ENCODE measurements at regions not wholly inside any gene's neighbourhood (a gene's known extent, or its start where the extent isn't known, plus 50 kb on each side); places are given as distances from the start of the nearest gene placed in this dataset.

DNA sequence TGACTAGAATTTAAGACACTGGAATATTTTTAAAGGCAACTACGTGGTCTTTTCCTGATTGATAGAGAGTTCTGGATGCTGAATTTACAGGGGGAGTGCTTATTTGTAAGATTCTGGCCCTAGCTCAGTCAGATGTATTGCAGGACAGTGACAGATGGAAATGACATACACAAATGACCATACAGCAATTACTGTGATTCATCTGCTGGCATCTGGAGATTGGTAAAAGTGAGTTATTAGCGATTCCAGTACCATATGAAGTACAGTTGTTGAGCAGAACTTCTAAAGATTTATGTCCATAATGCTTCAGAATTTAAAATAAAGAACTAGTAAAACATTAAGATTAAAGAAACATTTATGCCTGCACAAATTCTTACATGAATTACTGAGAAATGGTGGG lies 243.2 kb downstream of the CRPPA start:
- Histone ChIP-seq H3K9me3 (no peaks in the 10 kb centered on the region), H3K36me3 (no peaks in the 10 kb centered on the region), H3K4me3 (no peak overlapping the region), H3K4me1 (no peaks in the 10 kb centered on the region), H3K27me3 (no peaks in the 10 kb centered on the region), H3K27ac (no peak overlapping the region)
- TF ChIP-seq, protein P1, sequence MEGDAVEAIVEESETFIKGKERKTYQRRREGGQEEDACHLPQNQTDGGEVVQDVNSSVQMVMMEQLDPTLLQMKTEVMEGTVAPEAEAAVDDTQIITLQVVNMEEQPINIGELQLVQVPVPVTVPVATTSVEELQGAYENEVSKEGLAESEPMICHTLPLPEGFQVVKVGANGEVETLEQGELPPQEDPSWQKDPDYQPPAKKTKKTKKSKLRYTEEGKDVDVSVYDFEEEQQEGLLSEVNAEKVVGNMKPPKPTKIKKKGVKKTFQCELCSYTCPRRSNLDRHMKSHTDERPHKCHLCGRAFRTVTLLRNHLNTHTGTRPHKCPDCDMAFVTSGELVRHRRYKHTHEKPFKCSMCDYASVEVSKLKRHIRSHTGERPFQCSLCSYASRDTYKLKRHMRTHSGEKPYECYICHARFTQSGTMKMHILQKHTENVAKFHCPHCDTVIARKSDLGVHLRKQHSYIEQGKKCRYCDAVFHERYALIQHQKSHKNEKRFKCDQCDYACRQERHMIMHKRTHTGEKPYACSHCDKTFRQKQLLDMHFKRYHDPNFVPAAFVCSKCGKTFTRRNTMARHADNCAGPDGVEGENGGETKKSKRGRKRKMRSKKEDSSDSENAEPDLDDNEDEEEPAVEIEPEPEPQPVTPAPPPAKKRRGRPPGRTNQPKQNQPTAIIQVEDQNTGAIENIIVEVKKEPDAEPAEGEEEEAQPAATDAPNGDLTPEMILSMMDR (IDR thresholded peaks at IDR 0.05) = no peak
- no peak for TF ChIP-seq POLR2A (IDR thresholded peaks at IDR 0.05)
- no peak for DNase-seq

DNA sequence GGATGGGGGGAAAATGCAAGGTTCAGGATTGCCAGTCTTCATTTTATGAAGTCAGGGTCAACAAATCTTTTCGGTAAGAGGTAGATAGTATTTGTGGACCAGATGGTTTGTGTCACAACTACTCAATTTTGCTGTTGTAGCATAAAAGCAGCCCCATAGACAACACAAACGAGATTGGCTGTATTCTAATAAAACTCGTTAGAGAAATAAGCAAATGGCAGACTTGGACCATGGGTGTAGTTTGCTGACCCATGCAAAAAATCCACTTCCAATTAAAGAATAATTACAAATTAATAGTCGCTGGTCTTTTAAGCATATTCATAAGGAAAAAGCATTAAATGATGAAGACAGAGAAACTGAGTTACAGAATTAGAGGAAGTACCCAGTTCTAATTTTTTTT lies 247.1 kb downstream of the CRPPA start:
- H3K27ac ChIP-seq = no peak overlapping the region
- TF ChIP-seq, protein P1 (IDR thresholded peaks at IDR 0.05) = no peak
- TF ChIP-seq POLR2A (IDR thresholded peaks at IDR 0.05) = no peak

DNA sequence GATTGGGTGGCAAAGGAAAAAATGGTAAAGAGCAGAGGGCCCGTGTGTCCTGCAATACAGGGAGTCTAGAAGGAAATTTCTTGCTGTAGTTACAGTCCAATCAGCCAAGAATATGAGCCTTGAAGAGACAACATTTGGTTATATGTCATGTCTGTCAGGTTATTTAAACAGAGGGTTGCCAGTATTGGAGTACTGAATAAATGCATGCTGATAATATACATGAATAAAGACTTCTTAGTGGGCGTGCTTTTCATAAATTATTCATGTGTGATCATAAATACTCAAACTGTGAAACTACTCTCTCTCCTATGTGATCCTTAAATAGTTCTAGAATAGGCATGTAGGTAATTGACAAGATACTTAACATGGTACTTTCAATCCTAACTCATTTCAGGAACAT lies 249.0 kb downstream of the CRPPA start:
- TF ChIP-seq, protein P1 (IDR thresholded peaks at IDR 0.05) = no peak
- TF ChIP-seq POLR2A (IDR thresholded peaks at IDR 0.05) = no peak
- H3K4me1 ChIP-seq = no peaks in the 10 kb centered on the region
- no peak for DNase-seq
- no peak overlapping the region for H3K4me3 ChIP-seq
- H3K36me3 ChIP-seq = no peaks in the 10 kb centered on the region
- no peaks in the 10 kb centered on the region for H3K27me3 ChIP-seq
- H3K27ac ChIP-seq = no peak overlapping the region
- no peaks in the 10 kb centered on the region for H3K9me3 ChIP-seq

More for the DNA sequence above, 247.1 kb downstream of the CRPPA start:
- Histone ChIP-seq H3K9me3 (no peaks in the 10 kb centered on the region), H3K4me1 (no peaks in the 10 kb centered on the region), H3K4me3 (no peak overlapping the region), H3K36me3 (no peaks in the 10 kb centered on the region), H3K27me3 (no peaks in the 10 kb centered on the region)
- no peak for DNase-seq

DNA sequence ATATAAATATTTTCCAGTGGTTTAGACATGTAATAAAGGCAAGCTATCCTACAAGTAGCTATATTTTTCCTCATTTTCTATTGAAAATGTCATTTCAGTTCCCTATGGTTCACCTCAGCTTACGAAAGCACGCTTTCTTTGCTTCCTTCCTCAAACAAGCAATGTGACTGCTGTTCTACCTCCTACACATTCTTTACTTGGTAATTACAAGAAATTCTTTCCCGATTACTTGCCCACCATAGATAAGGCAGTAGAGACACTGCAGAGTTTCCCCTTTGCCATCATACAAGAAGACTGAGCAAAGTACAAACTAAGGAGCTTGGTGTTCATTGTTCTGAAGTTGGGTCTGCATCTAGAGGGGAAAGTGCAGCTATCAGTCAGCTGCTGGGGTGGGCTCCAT lies 249.4 kb downstream of the CRPPA start:
- Histone ChIP-seq H3K27ac (no peak overlapping the region), H3K4me3 (no peak overlapping the region), H3K4me1 (no peaks in the 10 kb centered on the region), H3K9me3 (no peaks in the 10 kb centered on the region), H3K27me3 (no peaks in the 10 kb centered on the region), H3K36me3 (no peaks in the 10 kb centered on the region)
- DNase-seq = no peak
- TF ChIP-seq, protein P1 (IDR thresholded peaks at IDR 0.05) = no peak
- TF ChIP-seq POLR2A (IDR thresholded peaks at IDR 0.05) = no peak

DNA sequence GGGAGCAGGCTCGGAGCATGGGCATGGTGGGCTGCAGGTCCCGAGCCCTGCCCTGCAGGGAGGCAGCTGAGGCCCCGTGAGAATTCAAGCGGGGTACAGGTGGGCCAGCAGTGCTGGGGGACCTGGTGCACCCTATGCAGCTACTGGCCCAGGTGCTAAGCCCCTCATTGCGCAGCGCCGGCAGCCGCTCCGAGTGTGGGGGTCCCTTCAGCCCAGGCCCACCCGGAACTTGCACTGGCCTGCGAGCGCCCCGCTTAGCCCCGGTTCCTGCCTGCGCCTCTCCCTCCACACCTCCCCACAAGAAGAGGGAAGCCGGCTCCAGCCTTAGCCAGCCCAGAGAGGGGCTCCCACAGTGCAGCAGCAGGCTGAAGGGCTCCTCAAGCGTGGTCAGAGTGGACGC lies 250.7 kb downstream of the CRPPA start:
- DNase-seq = peak in 1 of 3 donors; percentile 33
- Histone ChIP-seq H3K27me3 (no peaks in the 10 kb centered on the region), H3K9me3 (no peaks in the 10 kb centered on the region), H3K27ac (no peak overlapping the region), H3K36me3 (no peaks in the 10 kb centered on the region), H3K4me1 (no peaks in the 10 kb centered on the region), H3K4me3 (no peak overlapping the region)
- TF ChIP-seq POLR2A (IDR thresholded peaks at IDR 0.05) = no peak
- TF ChIP-seq, protein P1 (IDR thresholded peaks at IDR 0.05) = no peak

DNA sequence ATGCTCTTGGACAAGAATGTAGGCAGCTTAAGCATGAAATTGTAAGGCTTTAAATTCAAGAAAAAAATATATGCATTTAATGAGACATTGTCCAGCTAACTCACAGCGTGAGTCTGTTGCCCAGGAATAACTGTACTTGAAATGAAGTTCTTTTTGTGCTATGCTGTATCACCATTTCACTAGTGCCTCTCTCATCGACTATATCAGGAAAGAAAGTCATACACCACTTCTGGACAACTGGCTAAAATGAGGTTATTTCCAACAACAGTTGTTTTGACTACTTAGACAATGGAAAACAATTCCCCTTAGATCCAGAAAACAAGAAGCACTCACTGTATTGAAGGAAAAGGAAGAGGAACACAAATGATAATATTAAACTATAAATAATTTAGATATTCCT lies 251.8 kb downstream of the CRPPA start:
- Histone ChIP-seq H3K9me3 (no peaks in the 10 kb centered on the region), H3K27ac (no peak overlapping the region), H3K27me3 (no peaks in the 10 kb centered on the region), H3K36me3 (no peaks in the 10 kb centered on the region), H3K4me3 (no peak overlapping the region), H3K4me1 (no peaks in the 10 kb centered on the region)
- TF ChIP-seq, protein P1 (IDR thresholded peaks at IDR 0.05) = no peak
- no peak for TF ChIP-seq POLR2A (IDR thresholded peaks at IDR 0.05)
- DNase-seq = no peak
